NCI-H2081 treated with DMSO at 0.1 percent for 48 hours (cell line): ENCODE measurements at regions not wholly inside any gene's neighbourhood (a gene's known extent, or its start where the extent isn't known, plus 50 kb on each side); places are given as distances from the start of the nearest gene placed in this dataset.

Experiments
- DNase-seq: peaks from one replicate; lab custom pipeline; 2025; lab: John Stamatoyannopoulos, UW

DNA sequence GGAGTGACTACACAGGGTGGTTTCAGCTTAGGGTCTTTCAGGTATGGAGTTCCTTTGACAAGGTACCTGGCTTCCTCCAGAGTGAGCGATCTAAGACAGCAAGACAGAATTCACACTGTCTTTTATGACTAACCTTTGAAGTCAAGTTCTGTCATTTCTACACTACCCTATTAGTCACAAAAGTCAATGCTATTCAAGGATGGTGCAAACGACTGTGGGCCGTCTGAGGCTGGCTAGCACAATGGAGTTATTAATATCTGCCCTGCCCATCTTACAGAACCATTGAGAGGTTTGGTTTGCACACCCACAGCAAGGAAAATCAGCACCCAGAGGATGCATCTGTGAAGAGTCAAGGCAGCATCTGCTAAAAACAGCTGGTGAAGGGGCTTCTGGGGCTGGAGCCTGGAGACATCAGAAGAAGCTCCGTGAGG is 62.9 kb upstream of the XCR1 start:
- no peak for DNase-seq

DNA sequence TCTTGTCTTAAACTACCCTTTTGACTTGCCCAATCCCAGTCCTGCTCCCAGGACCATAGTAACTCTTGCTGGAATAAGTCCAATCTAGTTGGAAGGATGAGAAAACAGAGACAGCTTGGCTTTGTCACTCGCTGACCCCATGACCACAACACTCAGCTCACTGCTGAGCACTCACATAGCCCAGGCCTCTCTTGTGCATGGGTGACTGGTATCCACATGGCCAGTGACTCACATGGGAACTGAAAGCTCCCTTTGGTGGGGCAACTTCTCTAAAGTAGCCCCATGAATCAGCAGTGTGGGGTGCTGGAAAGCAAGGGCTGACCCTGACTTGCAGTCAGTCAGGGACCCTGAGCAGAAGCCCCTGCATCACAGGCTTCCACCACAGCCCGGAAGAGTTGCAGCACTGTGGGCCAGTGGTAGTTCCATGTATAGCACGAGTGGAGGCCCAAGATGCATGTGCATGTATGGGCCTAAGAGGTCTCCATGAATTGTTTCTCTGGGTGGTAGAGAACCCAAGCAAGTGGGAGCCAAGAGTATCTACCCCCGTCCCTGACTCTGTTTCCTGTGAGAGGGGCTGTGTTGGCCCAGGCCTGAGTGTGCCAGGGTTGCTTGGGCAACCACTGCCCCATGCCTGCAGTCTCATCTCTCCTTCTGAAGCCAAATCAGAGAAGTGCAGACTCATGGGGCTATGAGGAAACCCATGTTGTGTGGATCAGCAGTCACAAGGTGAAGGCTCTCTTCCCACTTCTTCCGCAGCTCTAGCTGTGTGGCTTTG is 62.1 kb upstream of the XCR1 start:
- DNase-seq: no peak

GRCh38 chr3:46087871-46088270 is 60.6 kb upstream of the XCR1 start:
- DNase-seq: no peak

DNA sequence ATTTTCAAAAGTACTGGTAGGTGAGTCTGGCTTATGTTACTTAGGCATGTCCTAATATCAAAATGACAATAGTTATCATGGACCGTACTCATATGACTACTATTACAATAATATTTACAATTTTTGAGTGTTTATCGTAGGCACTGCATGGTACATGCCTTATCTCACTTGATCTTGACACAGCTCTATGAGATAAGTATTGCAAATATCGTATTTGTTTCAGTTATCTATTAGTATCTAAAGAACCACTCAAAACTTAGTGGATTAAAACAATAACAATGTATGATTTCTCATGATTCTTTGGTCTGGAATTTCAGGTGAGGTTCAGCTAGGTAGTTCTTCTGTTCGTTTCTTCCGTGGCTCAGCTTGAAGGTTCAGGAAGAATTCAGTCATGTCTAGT is 59.7 kb upstream of the XCR1 start:
- no peak for DNase-seq

DNA sequence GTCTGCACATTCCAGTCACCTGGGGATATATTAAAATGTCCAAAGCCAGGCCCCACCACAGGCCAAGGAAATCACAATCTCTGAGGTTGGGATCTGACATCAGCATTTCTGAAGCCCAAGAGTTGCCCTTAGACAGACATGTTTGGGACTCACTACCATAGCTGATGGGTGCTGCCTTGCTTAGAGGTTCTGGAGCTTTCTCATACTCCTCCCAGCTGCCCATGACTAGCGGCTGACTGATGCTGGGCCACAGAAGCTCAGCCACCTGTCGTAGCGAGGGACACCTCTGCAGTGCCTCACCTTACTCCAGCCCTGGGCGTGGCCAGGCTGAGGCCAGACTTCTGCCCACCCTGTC is 58.8 kb upstream of the XCR1 start:
- DNase-seq: no peak

DNA sequence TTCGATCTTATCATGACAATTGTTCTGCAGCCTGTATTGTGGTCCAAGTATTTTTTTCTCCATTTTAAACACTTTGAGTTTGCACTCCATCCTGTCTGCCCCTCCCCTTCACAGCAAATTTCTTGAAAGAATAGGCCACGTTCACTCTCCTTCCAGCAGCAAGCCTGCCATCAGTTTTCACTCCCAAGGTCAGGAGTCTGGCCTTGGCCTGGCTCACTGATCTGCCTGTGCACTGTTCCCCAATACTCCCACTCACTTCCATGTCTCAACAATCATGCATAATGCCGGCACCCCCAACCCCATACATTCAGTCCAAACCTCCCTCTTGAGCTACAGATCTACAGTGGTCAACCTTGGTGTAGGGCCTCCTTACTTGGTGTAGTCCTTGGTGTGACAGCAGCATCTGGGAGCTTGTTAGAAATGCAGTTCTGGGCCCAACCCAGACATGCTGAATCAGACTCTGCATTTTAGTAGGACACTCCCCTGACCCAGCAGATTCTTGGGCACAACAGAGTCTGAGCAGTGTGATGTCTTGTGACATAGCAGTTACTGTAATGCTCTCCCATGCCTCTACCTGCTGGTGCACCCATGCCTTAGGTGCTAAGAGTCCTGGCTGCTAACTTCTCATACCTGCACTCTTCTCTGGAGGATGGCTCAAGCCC is 58.3 kb upstream of the XCR1 start:
- DNase-seq: no peak

GRCh38 chr3:46083956-46084355 is 56.7 kb upstream of the XCR1 start:
- no peak for DNase-seq

DNA sequence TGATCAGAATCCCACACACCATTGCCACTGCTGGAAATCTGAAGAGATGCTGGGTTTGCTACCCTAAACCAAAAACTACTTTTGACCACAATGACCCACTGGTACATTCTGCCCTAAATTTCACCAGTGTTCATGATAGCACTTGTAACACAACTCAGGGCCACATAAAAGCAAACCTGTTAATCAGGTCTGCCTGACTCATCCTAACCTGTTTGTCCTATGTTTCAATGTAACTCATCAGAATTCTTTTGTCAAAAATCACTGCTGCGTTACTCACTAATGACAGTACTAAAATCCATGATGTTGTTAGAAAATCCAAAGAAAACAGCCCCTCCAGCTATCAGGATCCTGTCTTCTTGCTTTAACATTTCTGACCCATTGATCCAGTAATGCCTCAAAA is 55.6 kb upstream of the XCR1 start:
- no peak for DNase-seq

GRCh38 chr3:46082021-46082420 is 54.7 kb upstream of the XCR1 start:
- no peak for DNase-seq

- no peak for DNase-seq
These were observed 53.7 kb upstream of the XCR1 start for GRCh38 chr3:46080969-46081345.

DNA sequence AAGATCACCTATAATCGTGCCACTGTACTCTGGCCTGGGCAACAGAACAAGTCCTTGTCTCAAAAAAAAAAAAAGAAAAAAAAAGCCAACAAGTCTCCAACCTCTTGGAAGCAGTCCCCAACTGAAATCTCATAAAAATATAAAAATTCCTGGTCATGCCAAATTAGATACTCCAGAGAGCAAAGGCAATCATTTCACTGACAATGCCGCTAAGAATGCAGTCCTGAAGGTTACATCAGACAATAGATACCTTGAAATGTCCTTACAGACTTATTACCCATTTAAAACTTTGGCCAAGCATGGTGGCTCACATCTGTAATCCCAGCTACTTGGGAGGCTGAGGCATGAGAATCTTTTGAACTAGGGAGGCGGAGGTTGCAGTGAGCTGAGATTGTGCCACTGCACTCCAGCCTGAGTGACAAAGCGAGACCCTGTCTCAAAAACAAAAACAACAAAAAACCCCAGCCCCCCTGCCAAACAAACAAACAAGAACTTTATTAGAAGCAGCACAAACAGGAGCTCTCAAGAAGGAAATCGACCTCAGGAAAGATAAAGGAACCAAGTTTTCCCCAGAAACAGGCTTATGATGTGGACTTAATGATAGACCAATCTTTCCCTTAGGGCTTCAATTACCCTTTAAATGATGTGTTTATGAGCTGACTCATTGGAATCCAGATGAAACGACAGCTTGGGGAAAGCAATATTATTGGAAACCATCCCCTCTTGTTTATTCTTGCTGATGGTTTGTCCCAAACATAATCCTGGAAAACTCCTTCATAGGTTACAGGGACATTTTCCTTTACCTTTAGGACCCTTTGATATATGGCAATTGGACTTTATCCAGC is 53.1 kb upstream of the XCR1 start:
- DNase-seq: no peak

DNA sequence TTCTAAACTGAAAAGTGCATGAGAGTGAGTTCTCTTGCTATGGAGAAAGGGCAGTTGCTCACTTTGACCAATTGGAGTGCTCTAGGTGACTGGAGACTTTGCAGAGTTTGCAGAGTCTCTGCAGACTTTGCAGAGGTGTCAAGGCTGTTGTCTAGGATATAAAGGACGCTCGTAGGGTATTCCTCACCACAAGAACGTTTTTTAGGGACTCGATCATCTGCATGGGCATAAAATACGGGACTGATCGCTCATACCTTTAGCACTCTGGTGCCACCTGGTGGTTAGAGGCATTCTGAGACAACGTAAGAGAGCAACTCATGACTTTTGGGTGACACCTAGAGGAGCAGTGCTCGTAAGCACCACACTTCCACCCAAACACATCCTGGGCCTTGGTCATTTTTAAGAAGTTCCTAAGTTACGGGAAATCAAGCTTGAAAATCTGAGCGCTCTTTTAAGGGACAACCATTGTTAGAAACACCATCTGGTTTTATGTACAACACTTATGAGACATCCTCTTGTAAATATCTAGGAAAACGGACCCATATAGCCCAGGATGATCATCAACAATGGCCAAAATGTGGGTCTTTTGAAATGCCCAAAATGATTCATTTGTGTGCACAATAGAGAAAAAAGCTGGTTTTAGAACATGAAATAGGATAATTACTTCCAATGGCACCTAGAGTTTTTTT is 51.6 kb upstream of the XCR1 start:
- DNase-seq: peak; percentile 60
